ENCODE measurements at regions not wholly inside any gene's neighbourhood (a gene's known extent, or its start where the extent isn't known, plus 50 kb on each side); places are given as distances from the start of the nearest gene placed in this dataset.

- no peak for DNase-seq
- Mint-ChIP-seq H3K36me3 (no peaks in the 10 kb centered on the region), H3K9me3 (peaks cover 15 to 38% (median 21%) of the 10 kb centered on the region in 7 donors), H3K4me3 (no peak overlapping the region), H3K4me1 (no peaks in the 10 kb centered on the region), H3K27ac (no peak overlapping the region), H3K27me3 (ENCODE audit: low read depth in 3 of 3) (peaks cover 1 to 3% (median 3%) of the 10 kb centered on the region in 3 donors)
- Histone ChIP-seq H4K20me1 (ENCODE audit: insufficient read depth, low read length) (no peaks in the 10 kb centered on the region), H3K4me1 (ENCODE audit: control insufficient read depth in 1 of 2, insufficient read depth in 2 of 2, low read length in 2 of 2) (no peaks in the 10 kb centered on the region), H3K9me3 (replicated peaks in 1 of 2; ENCODE audit: control insufficient read depth in 1 of 2, insufficient read depth in 1 of 2, low read length in 2 of 2) (peaks cover 24 to 35% of the 10 kb centered on the region in 2 donors), H3K9ac (ENCODE audit: insufficient read depth, low read length, poor library complexity, severe bottlenecking) (no peak overlapping the region), H3K27me3 (ENCODE audit: control insufficient read depth in 2 of 2, insufficient read depth in 2 of 2, low read length in 2 of 2) (no peaks in the 10 kb centered on the region), H3K27ac (ENCODE audit: low read depth in 1 of 2, low read length in 2 of 2) (no peak overlapping the region), H2AFZ (ENCODE audit: insufficient read depth, low read depth, low read length, poor library complexity, severe bottlenecking) (no peak overlapping the region), H3K36me3 (replicated peaks in 1 of 2; ENCODE audit: control insufficient read depth in 1 of 2, insufficient read depth in 2 of 2, low read length in 2 of 2) (no peaks in the 10 kb centered on the region), H3K4me2 (replicated peaks; ENCODE audit: extremely low read depth, low read length, poor library complexity, severe bottlenecking) (no peak overlapping the region), H3K79me2 (ENCODE audit: insufficient read depth, low read length) (no peaks in the 10 kb centered on the region), H3K4me3 (replicated peaks in 1 of 3; ENCODE audit: low read depth in 2 of 3, low read length in 3 of 3) (no peak overlapping the region)
- 91% methylated on average over 13 of the region's 13 CpGs for WGBS (ENCODE audit: insufficient coverage)
- intact Hi-C loops (cut with micrococcal nuclease), result no loop called here
- no peak for TF ChIP-seq CTCF (IDR thresholded peaks at IDR 0.05)
Measured at GRCh38 chr19:29387586-29387985, 138.2 kb upstream of the VSTM2B start.

- no peak for TF ChIP-seq CTCF (IDR thresholded peaks at IDR 0.05)
- Histone ChIP-seq H3K4me1 (ENCODE audit: control insufficient read depth in 1 of 2, insufficient read depth in 2 of 2, low read length in 2 of 2) (no peaks in the 10 kb centered on the region), H3K79me2 (ENCODE audit: insufficient read depth, low read length) (no peaks in the 10 kb centered on the region), H3K9ac (ENCODE audit: insufficient read depth, low read length, poor library complexity, severe bottlenecking) (no peak overlapping the region), H3K36me3 (replicated peaks in 1 of 2; ENCODE audit: control insufficient read depth in 1 of 2, insufficient read depth in 2 of 2, low read length in 2 of 2) (no peaks in the 10 kb centered on the region), H3K4me3 (replicated peaks in 1 of 3; ENCODE audit: low read depth in 2 of 3, low read length in 3 of 3) (no peak overlapping the region), H4K20me1 (ENCODE audit: insufficient read depth, low read length) (no peaks in the 10 kb centered on the region), H3K27ac (ENCODE audit: low read depth in 1 of 2, low read length in 2 of 2) (no peak overlapping the region), H3K9me3 (replicated peaks in 1 of 2; ENCODE audit: control insufficient read depth in 1 of 2, insufficient read depth in 1 of 2, low read length in 2 of 2) (peaks cover 24 to 39% of the 10 kb centered on the region in 2 donors), H3K27me3 (ENCODE audit: control insufficient read depth in 2 of 2, insufficient read depth in 2 of 2, low read length in 2 of 2) (no peaks in the 10 kb centered on the region), H2AFZ (ENCODE audit: insufficient read depth, low read depth, low read length, poor library complexity, severe bottlenecking) (no peak overlapping the region), H3K4me2 (replicated peaks; ENCODE audit: extremely low read depth, low read length, poor library complexity, severe bottlenecking) (no peak overlapping the region)
- Mint-ChIP-seq H3K36me3 (no peaks in the 10 kb centered on the region), H3K4me1 (no peaks in the 10 kb centered on the region), H3K4me3 (no peak overlapping the region), H3K27ac (no peak overlapping the region), H3K27me3 (ENCODE audit: low read depth in 3 of 3) (peaks cover 1 to 3% (median 3%) of the 10 kb centered on the region in 3 donors), H3K9me3 (peaks cover 16 to 40% (median 21%) of the 10 kb centered on the region in 7 donors)
- intact Hi-C loops (cut with micrococcal nuclease), result no loop called here
- WGBS (ENCODE audit: insufficient coverage), result 67% methylated on average over 1 of the region's 3 CpGs
- no peak for DNase-seq
Measured at GRCh38 chr19:29389495-29389894, 136.3 kb upstream of the VSTM2B start.

Data from CD14-positive monocyte (primary cell).